Natural killer cell (primary cell): ENCODE measurements at regions not wholly inside any gene's neighbourhood (a gene's known extent, or its start where the extent isn't known, plus 50 kb on each side); places are given as distances from the start of the nearest gene placed in this dataset.

Experiments
- ATAC-seq, 3 donors: fragments of 150-1000 bp in 2 of 3; fragments of 200-7000 bp in 1 of 3; cut with Tn5 transposase; 1 replicate in 1 of 3; 2 replicates in 2 of 3; pipeline ENCODE4 v1.10.0; 2021; ENCODE audit warnings: mild to moderate bottlenecking in 2 of 3, moderate library complexity in 2 of 3
- DNase-seq, 2 donors: peaks; one replicate each; pipeline versions ENCODE4 v3.0.0 to v3.0.0-alpha.2; 2013 to 2021; ENCODE audit warnings: mixed read lengths in 1 of 2
- H3K27ac ChIP-seq: one replicate; pipeline ENCODE4 v1.5.1; 2013; ENCODE audit warnings: mild to moderate bottlenecking, low read length
- H3K27me3 ChIP-seq: one replicate; pipeline ENCODE4 v1.6.1; 2013; ENCODE audit warnings: low read length; ENCODE audit not compliant: control insufficient read depth, insufficient read depth
- H3K36me3 ChIP-seq: one replicate; pipeline ENCODE4 v1.6.1; 2013; ENCODE audit warnings: low read length; ENCODE audit not compliant: control insufficient read depth, insufficient read depth
- H3K4me1 ChIP-seq: one replicate; pipeline ENCODE4 v1.6.1; 2013; ENCODE audit warnings: low read length; ENCODE audit not compliant: control insufficient read depth, insufficient read depth
- H3K4me3 ChIP-seq: one replicate; pipeline ENCODE4 v1.5.1; 2013; ENCODE audit warnings: low read length
- H3K9me3 ChIP-seq: one replicate; pipeline ENCODE4 v1.6.1; 2013; ENCODE audit warnings: low read length; ENCODE audit not compliant: control insufficient read depth, insufficient read depth
- H3K27ac Mint-ChIP-seq, 2 donors: one replicate each; pipeline ENCODE4 v1.8.0; 2022; ENCODE audit warnings: mild to moderate bottlenecking in 2 of 2, mixed read lengths in 2 of 2, moderate library complexity in 1 of 2
- H3K27me3 Mint-ChIP-seq, 2 donors: one replicate each; pipeline ENCODE4 v1.8.0; 2022; ENCODE audit warnings: low read depth in 2 of 2, mixed read lengths in 2 of 2
- H3K36me3 Mint-ChIP-seq: one replicate; pipeline ENCODE4 v1.8.0; 2022; ENCODE audit warnings: mixed read lengths
- H3K4me1 Mint-ChIP-seq, 2 donors: one replicate each; pipeline ENCODE4 v1.8.0; 2022; ENCODE audit warnings: mixed read lengths in 2 of 2
- H3K4me3 Mint-ChIP-seq: one replicate; pipeline ENCODE4 v1.8.0; 2022; ENCODE audit warnings: mild to moderate bottlenecking, moderate library complexity, mixed read lengths
- H3K9me3 Mint-ChIP-seq, 2 donors: one replicate each; pipeline ENCODE4 v1.8.0; 2022; ENCODE audit warnings: mixed read lengths in 2 of 2
- CTCF ChIP-seq: fragments of 200-600 bp; IDR thresholded peaks from one replicate; pipeline ENCODE4 v1.8.0; 2022; ENCODE audit warnings: antibody characterized with exemption
- WGBS: methylation state at CpG from one replicate; pipeline ENCODE4 v1.1.7; 2013; ENCODE audit warnings: missing lambda C conversion rate; ENCODE audit not compliant: insufficient coverage; 5-methylcytosine and 5-hydroxymethylcytosine counted together
- intact Hi-C: fragments of 100-400 bp; cut with micrococcal nuclease; formaldehyde crosslinking; loops from one replicate; pipeline ENCODE4 v1.14.2; 2022

DNA sequence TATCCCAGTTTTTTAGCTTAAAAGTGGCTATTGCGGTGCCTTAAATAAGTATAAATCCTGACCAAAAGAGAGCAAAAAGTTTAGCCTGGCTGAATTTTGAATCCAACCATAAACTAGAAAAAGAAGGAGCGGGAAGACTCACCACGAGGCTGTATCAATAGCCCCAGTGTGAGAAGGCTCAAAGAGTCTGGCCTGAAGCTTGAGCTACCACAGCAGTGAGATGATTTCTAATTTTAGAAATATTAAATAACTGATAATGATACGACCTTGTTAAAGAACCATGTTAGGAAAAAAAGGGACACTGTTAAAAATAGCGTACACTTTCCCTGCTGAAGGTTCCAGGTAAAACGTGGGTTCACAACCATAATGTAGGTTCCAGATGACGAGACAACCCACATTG, 134.1 kb upstream of the ZNF462 start:
- no peak overlapping the region for H3K4me3 ChIP-seq
- ATAC-seq = no peak
- no peaks in the 10 kb centered on the region for H3K4me1 Mint-ChIP-seq
- no peaks in the 10 kb centered on the region for H3K27me3 ChIP-seq
- no peak overlapping the region for H3K27ac Mint-ChIP-seq
- no peaks in the 10 kb centered on the region for H3K36me3 ChIP-seq
- no peaks in the 10 kb centered on the region for H3K9me3 ChIP-seq
- H3K27ac ChIP-seq = no peak overlapping the region
- H3K36me3 Mint-ChIP-seq = no peaks in the 10 kb centered on the region
- intact Hi-C loops = no loop called here
- DNase-seq = no peak
- peaks cover 2 to 3% of the 10 kb centered on the region in 2 donors for H3K9me3 Mint-ChIP-seq
- H3K27me3 Mint-ChIP-seq = peaks cover 0 to 15% of the 10 kb centered on the region in 2 donors
- H3K4me1 ChIP-seq = no peaks in the 10 kb centered on the region
- no peak for TF ChIP-seq CTCF
- H3K4me3 Mint-ChIP-seq = no peak overlapping the region
- 81% methylated on average over 6 of the region's 7 CpGs for WGBS

DNA sequence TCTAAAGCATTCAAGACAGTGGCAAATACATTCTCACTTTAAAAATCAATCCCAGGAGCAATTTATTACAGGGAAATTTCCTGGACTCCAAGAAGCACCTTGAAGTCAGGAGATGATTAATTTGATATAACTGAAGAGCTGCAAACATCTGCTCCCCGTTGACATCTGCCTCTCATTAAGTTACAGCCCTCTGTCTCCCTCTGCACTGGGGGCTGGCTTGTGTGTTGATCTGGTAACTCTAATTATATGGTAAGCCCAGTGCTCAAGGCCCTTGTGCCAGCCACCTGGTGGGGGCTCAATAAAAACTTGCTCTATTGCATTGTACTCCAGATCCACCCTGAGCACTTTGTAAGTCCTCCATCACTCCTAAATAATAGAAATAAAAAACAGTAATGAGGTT, 131.1 kb upstream of the ZNF462 start:
- Histone ChIP-seq H3K4me3 (no peak overlapping the region), H3K9me3 (no peaks in the 10 kb centered on the region), H3K27ac (no peak overlapping the region), H3K4me1 (no peaks in the 10 kb centered on the region), H3K36me3 (no peaks in the 10 kb centered on the region), H3K27me3 (no peaks in the 10 kb centered on the region)
- Mint-ChIP-seq H3K4me3 (no peak overlapping the region), H3K36me3 (no peaks in the 10 kb centered on the region), H3K27ac (no peak overlapping the region), H3K9me3 (peaks cover 0 to 5% of the 10 kb centered on the region in 2 donors), H3K4me1 (no peaks in the 10 kb centered on the region), H3K27me3 (peaks cover 9 to 18% of the 10 kb centered on the region in 2 donors)
- no peak for ATAC-seq
- WGBS = 71% methylated on average over 1 of the region's 1 CpG
- DNase-seq = no peak
- TF ChIP-seq CTCF = no peak
- intact Hi-C loops = no loop called here

DNA sequence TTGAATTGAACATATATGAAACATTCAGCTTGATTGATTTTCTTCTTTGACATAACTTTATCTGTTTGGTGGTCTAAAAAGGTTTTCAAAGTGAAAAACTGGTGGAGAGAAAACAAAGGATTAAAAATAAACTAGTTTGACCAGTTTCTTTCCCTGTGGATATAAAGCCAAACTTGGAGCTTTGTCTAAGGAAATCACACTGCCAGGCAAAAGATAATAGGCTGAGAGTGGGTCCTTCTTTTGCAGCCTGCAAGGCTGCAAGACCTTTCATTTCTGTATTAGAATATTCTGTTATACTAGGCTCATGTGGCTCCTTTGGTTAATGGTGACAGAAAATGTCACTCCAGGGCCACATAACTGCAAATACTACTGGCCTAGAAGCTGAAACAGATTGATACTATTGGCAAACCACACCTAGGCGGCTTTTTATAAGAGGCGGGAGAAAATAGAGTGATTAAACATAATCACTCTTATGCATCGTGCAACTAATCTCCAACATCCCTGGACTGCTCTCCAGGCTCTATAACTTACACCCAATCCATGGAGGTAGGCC, 129.1 kb upstream of the ZNF462 start:
- Mint-ChIP-seq H3K36me3 (no peaks in the 10 kb centered on the region), H3K27ac (no peak overlapping the region), H3K4me3 (no peak overlapping the region), H3K4me1 (no peaks in the 10 kb centered on the region), H3K9me3 (peaks cover 0 to 5% of the 10 kb centered on the region in 2 donors), H3K27me3 (peaks cover 9 to 18% of the 10 kb centered on the region in 2 donors)
- intact Hi-C loops = no loop called here
- ATAC-seq (no peak), DNase-seq (no peak)
- no peak for TF ChIP-seq CTCF
- H3K27me3 ChIP-seq = no peaks in the 10 kb centered on the region
- no peaks in the 10 kb centered on the region for H3K9me3 ChIP-seq
- no peaks in the 10 kb centered on the region for H3K4me1 ChIP-seq
- H3K27ac ChIP-seq = no peak overlapping the region
- no peaks in the 10 kb centered on the region for H3K36me3 ChIP-seq
- H3K4me3 ChIP-seq = no peak overlapping the region
- 77% methylated on average over 3 of the region's 3 CpGs for whole genome bisulfite sequencing

GRCh38 chr9:106737516-106737915, 125.5 kb upstream of the ZNF462 start:
- Histone ChIP-seq H3K4me1 (no peaks in the 10 kb centered on the region), H3K4me3 (no peak overlapping the region), H3K36me3 (no peaks in the 10 kb centered on the region), H3K9me3 (no peaks in the 10 kb centered on the region), H3K27me3 (no peaks in the 10 kb centered on the region), H3K27ac (no peak overlapping the region)
- ATAC-seq (no peak), DNase-seq (no peak)
- intact Hi-C loops = no loop called here
- Mint-ChIP-seq H3K4me1 (no peaks in the 10 kb centered on the region), H3K27me3 (peaks cover 9 to 11% of the 10 kb centered on the region in 2 donors), H3K9me3 (peaks cover 0 to 5% of the 10 kb centered on the region in 2 donors), H3K4me3 (no peak overlapping the region), H3K36me3 (no peaks in the 10 kb centered on the region), H3K27ac (no peak overlapping the region)
- 88% methylated on average over 3 of the region's 3 CpGs for WGBS
- no peak for TF ChIP-seq CTCF
